ENCODE measurements at regions not wholly inside any gene's neighbourhood (a gene's known extent, or its start where the extent isn't known, plus 50 kb on each side); places are given as distances from the start of the nearest gene placed in this dataset.

GRCh38 chr14:34032720-34033119, 81.8 kb upstream of the EGLN3 start:
- Mint-ChIP-seq H3K4me3 (no peak overlapping the region), H3K4me1 (no peaks in the 10 kb centered on the region), H3K27me3 (peaks cover 4% of the 10 kb centered on the region), H3K9me3 (ENCODE audit: low read depth) (no peaks in the 10 kb centered on the region), H3K36me3 (ENCODE audit: low read depth) (no peaks in the 10 kb centered on the region), H3K27ac (no peak overlapping the region)
- intact Hi-C loops (cut with DNase I, micrococcal nuclease) = no loop called here
- CTCF ChIA-PET = no interaction called here
- DNase-seq = no peak
- POLR2A ChIA-PET = no interaction called here
- no peak for ATAC-seq

GRCh38 chr14:34030864-34031263, 80.0 kb upstream of the EGLN3 start:
- ChIA-PET CTCF (interaction anchor here (1.4 kb wide), 1 partner anchor 11 kb away, joined by 4 read pairs; no protein-coding TSS in a partner anchor), POLR2A (no interaction called here)
- DNase-seq (no peak), ATAC-seq (no peak)
- H3K27ac Mint-ChIP-seq = no peak overlapping the region
- no peaks in the 10 kb centered on the region for H3K4me1 Mint-ChIP-seq
- H3K9me3 Mint-ChIP-seq (ENCODE audit: low read depth) = no peaks in the 10 kb centered on the region
- no peak overlapping the region for H3K4me3 Mint-ChIP-seq
- no peaks in the 10 kb centered on the region for H3K36me3 Mint-ChIP-seq (ENCODE audit: low read depth)
- intact Hi-C loops (cut with DNase I, micrococcal nuclease) = no loop called here
- H3K27me3 Mint-ChIP-seq = peaks cover 4% of the 10 kb centered on the region

- ATAC-seq (no peak), DNase-seq (no peak)
- Mint-ChIP-seq H3K9me3 (ENCODE audit: low read depth) (no peaks in the 10 kb centered on the region), H3K4me1 (no peaks in the 10 kb centered on the region), H3K36me3 (ENCODE audit: low read depth) (no peaks in the 10 kb centered on the region), H3K27ac (no peak overlapping the region), H3K4me3 (no peak overlapping the region), H3K27me3 (peaks cover 4% of the 10 kb centered on the region)
- CTCF ChIA-PET = no interaction called here
- intact Hi-C loops (cut with DNase I, micrococcal nuclease) = no loop called here
- POLR2A ChIA-PET = no interaction called here
Measured at GRCh38 chr14:34029921-34030334, 79.1 kb upstream of the EGLN3 start.

GRCh38 chr14:34027990-34028495, 77.2 kb upstream of the EGLN3 start:
- DNase-seq (no peak), ATAC-seq (no peak)
- no peaks in the 10 kb centered on the region for H3K36me3 Mint-ChIP-seq (ENCODE audit: low read depth)
- no peaks in the 10 kb centered on the region for H3K9me3 Mint-ChIP-seq (ENCODE audit: low read depth)
- no peak overlapping the region for H3K4me3 Mint-ChIP-seq
- intact Hi-C loops (cut with DNase I, micrococcal nuclease) = no loop called here
- peaks cover 4% of the 10 kb centered on the region for H3K27me3 Mint-ChIP-seq
- ChIA-PET POLR2A (no interaction called here), CTCF (interaction anchor here (0.8 kb wide), 1 partner anchor 9 kb away, joined by 3 read pairs; no protein-coding TSS in a partner anchor)
- H3K27ac Mint-ChIP-seq = no peak overlapping the region
- H3K4me1 Mint-ChIP-seq = no peaks in the 10 kb centered on the region

- no peaks in the 10 kb centered on the region for H3K4me1 Mint-ChIP-seq
- intact Hi-C loops (cut with DNase I, micrococcal nuclease) = no loop called here
- no peaks in the 10 kb centered on the region for H3K36me3 Mint-ChIP-seq (ENCODE audit: low read depth)
- H3K27me3 Mint-ChIP-seq = peaks cover 4% of the 10 kb centered on the region
- no peak overlapping the region for H3K4me3 Mint-ChIP-seq
- DNase-seq (no peak), ATAC-seq (no peak)
- POLR2A ChIA-PET = no interaction called here
- CTCF ChIA-PET = no interaction called here
- no peak overlapping the region for H3K27ac Mint-ChIP-seq
- no peaks in the 10 kb centered on the region for H3K9me3 Mint-ChIP-seq (ENCODE audit: low read depth)
Measured at GRCh38 chr14:34027130-34027989, 76.5 kb upstream of the EGLN3 start.

GRCh38 chr14:34025325-34026017, 74.6 kb upstream of the EGLN3 start:
- H3K36me3 Mint-ChIP-seq (ENCODE audit: low read depth) = no peaks in the 10 kb centered on the region
- ChIA-PET CTCF (interaction anchor here (0.7 kb wide), 1 partner anchor 13 kb away, joined by 3 read pairs; no protein-coding TSS in a partner anchor), POLR2A (no interaction called here)
- H3K27ac Mint-ChIP-seq = no peak overlapping the region
- H3K9me3 Mint-ChIP-seq (ENCODE audit: low read depth) = no peaks in the 10 kb centered on the region
- H3K4me3 Mint-ChIP-seq = no peak overlapping the region
- intact Hi-C loops (cut with DNase I, micrococcal nuclease) = no loop called here
- DNase-seq (no peak), ATAC-seq (no peak)
- no peaks in the 10 kb centered on the region for H3K27me3 Mint-ChIP-seq
- H3K4me1 Mint-ChIP-seq = no peaks in the 10 kb centered on the region

GRCh38 chr14:34024768-34025144, 73.9 kb upstream of the EGLN3 start:
- ChIA-PET POLR2A (no interaction called here), CTCF (interaction anchor here (0.7 kb wide), 1 partner anchor 14 kb away, joined by 3 read pairs; no protein-coding TSS in a partner anchor)
- intact Hi-C loops (cut with DNase I, micrococcal nuclease) = no loop called here
- Mint-ChIP-seq H3K4me1 (no peaks in the 10 kb centered on the region), H3K27me3 (no peaks in the 10 kb centered on the region), H3K4me3 (no peak overlapping the region), H3K36me3 (ENCODE audit: low read depth) (no peaks in the 10 kb centered on the region), H3K9me3 (ENCODE audit: low read depth) (no peaks in the 10 kb centered on the region), H3K27ac (no peak overlapping the region)
- ATAC-seq = no peak
- no peak for DNase-seq

GRCh38 chr14:34023824-34024767, 73.2 kb upstream of the EGLN3 start:
- Mint-ChIP-seq H3K36me3 (ENCODE audit: low read depth) (no peaks in the 10 kb centered on the region), H3K27ac (no peak overlapping the region), H3K4me1 (no peaks in the 10 kb centered on the region), H3K27me3 (no peaks in the 10 kb centered on the region), H3K9me3 (ENCODE audit: low read depth) (no peaks in the 10 kb centered on the region), H3K4me3 (no peak overlapping the region)
- ATAC-seq (no peak), DNase-seq (no peak)
- intact Hi-C loops (cut with DNase I, micrococcal nuclease) = no loop called here
- CTCF ChIA-PET = no interaction called here
- POLR2A ChIA-PET = no interaction called here

- Mint-ChIP-seq H3K4me3 (no peak overlapping the region), H3K27me3 (no peaks in the 10 kb centered on the region), H3K36me3 (ENCODE audit: low read depth) (no peaks in the 10 kb centered on the region), H3K27ac (no peak overlapping the region), H3K4me1 (peaks cover 10% of the 10 kb centered on the region), H3K9me3 (ENCODE audit: low read depth) (no peaks in the 10 kb centered on the region)
- DNase-seq (no peak), ATAC-seq (no peak)
- intact Hi-C loops (cut with DNase I, micrococcal nuclease) = no loop called here
- CTCF ChIA-PET = interaction anchor here (1.4 kb wide), 1 partner anchor 11 kb away, joined by 4 read pairs; no protein-coding TSS in a partner anchor
- POLR2A ChIA-PET = no interaction called here
Measured at GRCh38 chr14:34021096-34021495, 70.2 kb upstream of the EGLN3 start.

- Mint-ChIP-seq H3K36me3 (ENCODE audit: low read depth) (no peaks in the 10 kb centered on the region), H3K4me3 (no peak overlapping the region), H3K27me3 (no peaks in the 10 kb centered on the region), H3K27ac (no peak overlapping the region), H3K4me1 (peaks cover 10% of the 10 kb centered on the region), H3K9me3 (ENCODE audit: low read depth) (no peaks in the 10 kb centered on the region)
- no peak for ATAC-seq
- intact Hi-C loops (cut with DNase I, micrococcal nuclease) = no loop called here
- no peak for DNase-seq
- ChIA-PET CTCF (interaction anchor here (1.2 to 1.4 kb wide), 3 partner anchors 12 to 227 kb away, joined by 3 to 4 read pairs (median 3); no protein-coding TSS in a partner anchor), POLR2A (no interaction called here)
Measured at GRCh38 chr14:34020014-34020413, 69.1 kb upstream of the EGLN3 start.

- DNase-seq = peak; percentile 22
- POLR2A ChIA-PET = no interaction called here
Measured at GRCh38 chr14:34018564-34019244, 67.8 kb upstream of the EGLN3 start.

More at GRCh38 chr14:34018564-34019244, 67.8 kb upstream of the EGLN3 start:
- Mint-ChIP-seq H3K27ac (peak overlapping the region; percentile 83), H3K9me3 (ENCODE audit: low read depth) (no peaks in the 10 kb centered on the region), H3K4me3 (peak overlapping the region; percentile 67), H3K27me3 (no peaks in the 10 kb centered on the region), H3K4me1 (peaks cover 14% of the 10 kb centered on the region), H3K36me3 (ENCODE audit: low read depth) (no peaks in the 10 kb centered on the region)
- intact Hi-C loops (cut with DNase I, micrococcal nuclease) = loop anchor here in 1 of 2 experiments (2.0 kb wide), 1 partner anchor 20 kb away; no protein-coding TSS in a partner anchor
- peak; percentile 59 for ATAC-seq
- CTCF ChIA-PET = interaction anchor here (1.4 kb wide), 1 partner anchor 178 kb away, joined by 3 read pairs; no protein-coding TSS in a partner anchor

All from activated CD4-positive, alpha-beta T cell treated with anti-CD3 and anti-CD28 coated beads for 36 hours (primary cell).